H1 (cell line): ENCODE measurements at regions not wholly inside any gene's neighbourhood (a gene's known extent, or its start where the extent isn't known, plus 50 kb on each side); places are given as distances from the start of the nearest gene placed in this dataset.

Experiments used
- CEBPB ChIP-seq: IDR thresholded peaks from 2 replicates; pipeline ENCODE4 v1.6.1; 2012; ENCODE audit warnings: low read depth, low read length
- CHD7 ChIP-seq: fragments of 300-600 bp; sonication (generic); IDR thresholded peaks from 2 replicates; pipeline ENCODE4 v1.7.1; 2012; ENCODE audit warnings: low read length, moderate library complexity, mild to moderate bottlenecking, inconsistent platforms; ENCODE audit not compliant: insufficient replicate concordance
- CTCF ChIP-seq, 3 experiments: IDR thresholded peaks; 1 replicate in 2 of 3; 2 replicates in 1 of 3; pipeline versions ENCODE4 v1.5.1 to v1.6.1; 2011; ENCODE audit warnings: low read length in 3 of 3, mild to moderate bottlenecking in 3 of 3, inconsistent platforms in 2 of 3, low read depth in 1 of 3, moderate library complexity in 1 of 3; ENCODE audit not compliant: insufficient read depth in 1 of 3; ENCODE audit errors: control extremely low read depth in 1 of 3
- JUND ChIP-seq: IDR thresholded peaks from 2 replicates; pipeline ENCODE4 v1.6.1; 2011; ENCODE audit warnings: mild to moderate bottlenecking, improper control_type of control experiment, low read length
- POLR2AphosphoS5 ChIP-seq: IDR thresholded peaks from 2 replicates; pipeline ENCODE4 v1.6.1; 2011; ENCODE audit warnings: low read depth, low read length
- SP2 ChIP-seq: IDR thresholded peaks from 2 replicates; pipeline ENCODE4 v1.6.1; 2012; ENCODE audit warnings: mild to moderate bottlenecking, low read length, inconsistent platforms
- YY1 ChIP-seq: IDR thresholded peaks from 2 replicates; pipeline ENCODE4 v1.6.1; 2011; ENCODE audit warnings: low read depth, mild to moderate bottlenecking, low read length

- TF ChIP-seq SP2 (no peak), POLR2AphosphoS5 (no peak), JUND (no peak), CTCF (IDR thresholded peaks at IDR 0.05; ENCODE audit: control extremely low read depth in 1 of 3, insufficient read depth in 1 of 3, low read depth in 1 of 3, low read length in 3 of 3) (no peak), CEBPB (no peak), CHD7 (no peak), YY1 (no peak)
These were observed 141.2 kb upstream of the RTL1 start for GRCh38 chr14:101044741-101045140.
